H1 (cell line): ENCODE measurements at regions not wholly inside any gene's neighbourhood (a gene's known extent, or its start where the extent isn't known, plus 50 kb on each side); places are given as distances from the start of the nearest gene placed in this dataset.

Experiments
- CTCF ChIA-PET: fragments of 300-600 bp; sonication (Branson Sonifier 250); formaldehyde crosslinking; loops from one replicate; lab custom pipeline; 2021; ENCODE audit not compliant: partially characterized antibody; lab: Charles Lee
- POLR2A ChIA-PET: fragments of 300-600 bp; sonication (Branson Sonifier 250); formaldehyde crosslinking; loops from one replicate; lab custom pipeline; 2021; ENCODE audit warnings: inconsistent platforms; ENCODE audit not compliant: partially characterized antibody; lab: Charles Lee
- DNase-seq, 2 experiments: peaks; one replicate each; pipeline versions ENCODE4 v3.0.0 to v3.0.0-alpha.2; 2010 to 2022; ENCODE audit warnings: low spot score in 2 of 2, low read depth in 1 of 2, mixed read lengths in 1 of 2
- FAIRE-seq: peaks from 2 replicates; lab custom pipeline; 2011; peaks lifted over from hg19 to GRCh38; lab: Jason Lieb, UNC
- H2AFZ ChIP-seq: 2 replicates; pipeline ENCODE4 v1.8.1; 2012; ENCODE audit warnings: low read length, inconsistent platforms
- H2AK5ac ChIP-seq: 2 replicates; pipeline ENCODE4 v1.6.1; 2013; ENCODE audit warnings: low read depth, low read length
- H2BK120ac ChIP-seq: replicated peaks from 2 replicates; pipeline ENCODE3; 2013; ENCODE audit warnings: low read depth, low read length, inconsistent platforms
- H2BK12ac ChIP-seq: 2 replicates; pipeline ENCODE4 v1.6.1; 2013; ENCODE audit warnings: low read depth, low read length
- H2BK15ac ChIP-seq: 2 replicates; pipeline ENCODE4 v1.6.1; 2013; ENCODE audit warnings: low read length
- H2BK20ac ChIP-seq: 2 replicates; pipeline ENCODE4 v1.6.1; 2013; ENCODE audit warnings: low read length
- H2BK5ac ChIP-seq: 2 replicates; pipeline ENCODE4 v1.6.1; 2013; ENCODE audit warnings: low read depth, low read length
- H3K14ac ChIP-seq: 2 replicates; pipeline ENCODE4 v1.6.1; 2013; ENCODE audit warnings: inconsistent platforms; ENCODE audit not compliant: insufficient read length
- H3K18ac ChIP-seq: 2 replicates; pipeline ENCODE4 v1.6.1; 2013; ENCODE audit warnings: low read length; ENCODE audit errors: extremely low read depth
- H3K23ac ChIP-seq: 2 replicates; pipeline ENCODE4 v1.6.1; 2013; ENCODE audit warnings: inconsistent platforms; ENCODE audit not compliant: insufficient read length
- H3K23me2 ChIP-seq: 2 replicates; pipeline ENCODE4 v1.6.1; 2013; ENCODE audit warnings: low read depth, low read length
- H3K27ac ChIP-seq: 2 replicates; pipeline ENCODE4 v1.6.1; 2011; ENCODE audit warnings: low read depth, low read length, inconsistent platforms
- H3K27me3 ChIP-seq, 4 experiments: replicated peaks in 1 of 4; 1 replicate in 1 of 4; 2 replicates in 3 of 4; pipeline versions ENCODE4 v1.6.1 to v1.8.1; 2011 to 2013; ENCODE audit warnings: low read length in 3 of 4, mild to moderate bottlenecking in 3 of 4, inconsistent platforms in 2 of 4, mixed read lengths in 2 of 4, moderate library complexity in 1 of 4; ENCODE audit not compliant: control insufficient read depth in 3 of 4, insufficient read depth in 3 of 4; ENCODE audit errors: extremely low read depth in 1 of 4
- H3K36me3 ChIP-seq, 4 experiments: 2 replicates each; pipeline versions ENCODE4 v1.6.1 to v1.8.1; 2011 to 2013; ENCODE audit warnings: mild to moderate bottlenecking in 4 of 4, low read length in 3 of 4, moderate library complexity in 2 of 4, control low read depth in 1 of 4, inconsistent platforms in 1 of 4; ENCODE audit not compliant: insufficient read depth in 4 of 4, control insufficient read depth in 2 of 4
- H3K4ac ChIP-seq: replicated peaks from 2 replicates; pipeline ENCODE3; 2013; ENCODE audit warnings: low read length, low read depth, mixed read lengths, inconsistent platforms; ENCODE audit not compliant: insufficient read length
- H3K4me1 ChIP-seq, 4 experiments: replicated peaks in 1 of 4; 1 replicate in 1 of 4; 2 replicates in 3 of 4; pipeline versions ENCODE4 v1.6.1 to v1.8.1; 2011 to 2013; ENCODE audit warnings: low read length in 3 of 4, inconsistent platforms in 2 of 4, mixed read lengths in 1 of 4; ENCODE audit not compliant: insufficient read depth in 4 of 4, control insufficient read depth in 3 of 4
- H3K4me2 ChIP-seq, 2 experiments: 2 replicates each; pipeline versions ENCODE4 v1.6.1 to v1.8.1; 2011 to 2013; ENCODE audit warnings: low read depth in 2 of 2, low read length in 2 of 2, control low read depth in 1 of 2, inconsistent platforms in 1 of 2, mild to moderate bottlenecking in 1 of 2; ENCODE audit not compliant: insufficient read depth in 1 of 2
- H3K4me3 ChIP-seq, 4 experiments: fragments of 200-600, 300-600 bp in 1 of 4; sonication (generic), shearing (Covaris generic), sonication (Bioruptor Twin) in 1 of 4; 2 replicates each; pipeline versions ENCODE4 v1.5.1 to v1.8.1; 2011 to 2016; ENCODE audit warnings: low read length in 4 of 4, low read depth in 3 of 4, control low read depth in 2 of 4, inconsistent platforms in 2 of 4, mild to moderate bottlenecking in 2 of 4, mixed read lengths in 1 of 4, moderate library complexity in 1 of 4; ENCODE audit not compliant: insufficient read depth in 2 of 4; ENCODE audit errors: extremely low read depth in 1 of 4
- H3K56ac ChIP-seq: replicated peaks from 2 replicates; pipeline ENCODE3; 2013; ENCODE audit warnings: low read depth, mild to moderate bottlenecking, mixed read lengths, low read length, inconsistent platforms; ENCODE audit not compliant: insufficient read length
- H3K79me1 ChIP-seq: 2 replicates; pipeline ENCODE4 v1.6.1; 2013; ENCODE audit warnings: low read depth, low read length, control low read depth
- H3K79me2 ChIP-seq, 2 experiments: 2 replicates each; pipeline versions ENCODE4 v1.6.1 to v1.8.1; 2012 to 2013; ENCODE audit warnings: low read length in 2 of 2, mild to moderate bottlenecking in 2 of 2, inconsistent platforms in 1 of 2; ENCODE audit not compliant: insufficient read depth in 2 of 2, control insufficient read depth in 1 of 2
- H3K9ac ChIP-seq, 4 experiments: replicated peaks in 1 of 4; 1 replicate in 1 of 4; 2 replicates in 3 of 4; pipeline versions ENCODE4 v1.6.1 to v1.8.1; 2011 to 2013; ENCODE audit warnings: low read depth in 3 of 4, low read length in 3 of 4, control low read depth in 2 of 4, mild to moderate bottlenecking in 2 of 4, moderate library complexity in 2 of 4, inconsistent platforms in 1 of 4; ENCODE audit errors: extremely low read depth in 1 of 4
- H3K9me3 ChIP-seq, 2 experiments: 2 replicates each; pipeline versions ENCODE4 v1.6.1 to v1.8.1; 2012 to 2013; ENCODE audit warnings: mild to moderate bottlenecking in 2 of 2, moderate library complexity in 2 of 2, control low read depth in 1 of 2, inconsistent platforms in 1 of 2, low read depth in 1 of 2, low read length in 1 of 2, mixed read lengths in 1 of 2; ENCODE audit not compliant: insufficient read depth in 2 of 2
- H4K20me1 ChIP-seq, 2 experiments: replicated peaks in 1 of 2; 2 replicates each; pipeline versions ENCODE3 to v1.8.1; 2011 to 2013; ENCODE audit warnings: inconsistent platforms in 2 of 2, low read length in 2 of 2, mild to moderate bottlenecking in 1 of 2; ENCODE audit not compliant: insufficient read depth in 2 of 2, control insufficient read depth in 1 of 2
- H4K5ac ChIP-seq: 2 replicates; pipeline ENCODE4 v1.6.1; 2013; ENCODE audit warnings: low read length, low read depth, mixed read lengths, inconsistent platforms; ENCODE audit not compliant: insufficient read length
- H4K8ac ChIP-seq: 2 replicates; pipeline ENCODE4 v1.8.0; 2013; ENCODE audit warnings: mild to moderate bottlenecking, moderate library complexity, low read length, inconsistent platforms; ENCODE audit not compliant: insufficient read depth; ENCODE audit errors: extremely low read depth
- H4K91ac ChIP-seq: replicated peaks from 2 replicates; pipeline ENCODE3; 2013; ENCODE audit warnings: low read length, mixed read lengths, inconsistent platforms; ENCODE audit not compliant: insufficient read length
- CBX8 ChIP-seq: fragments of 300-800, 300-1000 bp; sonication (generic); IDR thresholded peaks from 2 replicates; pipeline ENCODE4 v1.7.1; 2016; ENCODE audit warnings: low read depth, low read length, borderline replicate concordance
- CEBPB ChIP-seq: IDR thresholded peaks from 2 replicates; pipeline ENCODE4 v1.6.1; 2012; ENCODE audit warnings: low read depth, low read length
- EGR1 ChIP-seq: IDR thresholded peaks from 2 replicates; pipeline ENCODE4 v1.6.1; 2011; ENCODE audit warnings: low read depth, low read length, borderline replicate concordance
- EP300 ChIP-seq, 2 experiments: IDR thresholded peaks; 1 replicate in 1 of 2; 2 replicates in 1 of 2; pipeline ENCODE4 v1.6.1; 2011 to 2012; ENCODE audit warnings: low read depth in 2 of 2, low read length in 2 of 2, mild to moderate bottlenecking in 2 of 2, borderline replicate concordance in 1 of 2, inconsistent platforms in 1 of 2, moderate library complexity in 1 of 2
- HDAC2 ChIP-seq, 2 experiments: fragments of 300-600 bp in 1 of 2; sonication (generic) in 1 of 2; IDR thresholded peaks; 2 replicates each; pipeline ENCODE4 v1.6.1; 2011 to 2012; ENCODE audit warnings: low read depth in 2 of 2, low read length in 2 of 2, mild to moderate bottlenecking in 2 of 2, moderate library complexity in 2 of 2, borderline replicate concordance in 1 of 2, inconsistent platforms in 1 of 2
- TAF1 ChIP-seq: IDR thresholded peaks from 2 replicates; pipeline ENCODE4 v1.6.1; 2011; ENCODE audit warnings: mild to moderate bottlenecking, low read depth, low read length

- Histone ChIP-seq H3K4me2 (no peak overlapping the region), H3K27me3 (no peaks in the 10 kb centered on the region), H4K5ac (no peak overlapping the region), H3K36me3 (peaks cover 0 to 6% (median under 1%) of the 10 kb centered on the region in 4 experiments; a peak in 2 of 8 replicates), H3K4ac (no peak overlapping the region), H2AFZ (no peak overlapping the region), H2BK20ac (no peak overlapping the region), H3K79me2 (no peaks in the 10 kb centered on the region), H4K91ac (no peak overlapping the region), H3K79me1 (no peaks in the 10 kb centered on the region), H3K18ac (no peak overlapping the region), H2BK15ac (no peak overlapping the region), H2BK120ac (no peak overlapping the region), H4K20me1 (no peaks in the 10 kb centered on the region), H3K23me2 (no peaks in the 10 kb centered on the region), H2AK5ac (no peak overlapping the region), H3K4me1 (peaks cover 0 to 14% (median 5%) of the 10 kb centered on the region in 4 experiments; a peak in 4 of 7 replicates), H3K27ac (no peak overlapping the region), H2BK5ac (no peak overlapping the region), H3K9me3 (peaks cover 18 to 21% of the 10 kb centered on the region in 2 experiments), H3K23ac (no peak overlapping the region), H3K4me3 (no peak overlapping the region), H3K56ac (no peak overlapping the region), H4K8ac (no peak overlapping the region), H2BK12ac (no peak overlapping the region), H3K14ac (no peak overlapping the region), H3K9ac (no peak overlapping the region)
- ChIA-PET CTCF (interaction anchor here (0.6 to 2.4 kb wide), 7 partner anchors 11 to 373 kb away, joined by 3 to 8 read pairs (median 4); no protein-coding TSS in a partner anchor), POLR2A (interaction anchor here (1.1 kb wide), 1 partner anchor 109 kb away, joined by 3 read pairs; no protein-coding TSS in a partner anchor)
- no peak for DNase-seq
- TF ChIP-seq CEBPB: 0 out of 2 replicates have a peak, but pooled peaks have one; percentile 39
- no peak for TF ChIP-seq HDAC2 (IDR thresholded peaks at IDR 0.05; ENCODE audit: borderline replicate concordance in 1 of 2, low read depth in 2 of 2, low read length in 2 of 2)
- TF ChIP-seq CBX8: no peak
- TF ChIP-seq TAF1: no peak
- no peak for TF ChIP-seq EP300 (IDR thresholded peaks at IDR 0.05; ENCODE audit: borderline replicate concordance in 1 of 2, low read depth in 2 of 2, low read length in 2 of 2)
- no peak for TF ChIP-seq EGR1
- no peak for FAIRE-seq
These were observed 51.7 kb upstream of the VPS13A start for GRCh38 chr9:77125665-77126064.
